Kidney (tissue), 13 donors: ENCODE measurements at regions not wholly inside any gene's neighbourhood (a gene's known extent, or its start where the extent isn't known, plus 50 kb on each side); places are given as distances from the start of the nearest gene placed in this dataset.

Experiments used
- DNase-seq, 5 donors: peaks; one replicate each; pipeline ENCODE4 v3.0.0-alpha.2; 2013 to 2020
- FAIRE-seq: peaks from 2 replicates; lab custom pipeline; 2012; peaks lifted over from hg19 to GRCh38; lab: Jason Lieb, UNC
- H3K27ac ChIP-seq, 2 donors: one replicate each; pipeline ENCODE4 v1.7.0; 2013; ENCODE audit warnings: low read depth in 2 of 2, low read length in 2 of 2, inconsistent platforms in 1 of 2
- H3K27me3 ChIP-seq: one replicate; pipeline ENCODE4 v1.7.1; 2013; ENCODE audit warnings: low read length, inconsistent platforms; ENCODE audit not compliant: control insufficient read depth, insufficient read depth
- H3K36me3 ChIP-seq, 3 donors: one replicate each; pipeline versions ENCODE4 v1.7.0 to v1.7.1; 2013; ENCODE audit warnings: low read length in 3 of 3, control low read depth in 1 of 3, inconsistent platforms in 1 of 3; ENCODE audit not compliant: insufficient read depth in 3 of 3, control insufficient read depth in 2 of 3
- H3K4me1 ChIP-seq, 3 donors: one replicate each; pipeline versions ENCODE4 v1.7.0 to v1.7.1; 2013; ENCODE audit warnings: low read length in 3 of 3, inconsistent platforms in 1 of 3, low read depth in 1 of 3; ENCODE audit not compliant: control insufficient read depth in 2 of 3, insufficient read depth in 2 of 3
- H3K4me3 ChIP-seq, 3 donors: one replicate each; pipeline versions ENCODE4 v1.7.0 to v1.8.1; 2013; ENCODE audit warnings: low read length in 3 of 3, control low read depth in 1 of 3, inconsistent platforms in 1 of 3
- H3K9ac ChIP-seq, 3 donors: one replicate each; pipeline versions ENCODE4 v1.7.0 to v1.7.1; 2013; ENCODE audit warnings: low read length in 3 of 3, control low read depth in 1 of 3, inconsistent platforms in 1 of 3
- H3K9me3 ChIP-seq, 3 donors: one replicate each; pipeline versions ENCODE4 v1.7.0 to v1.7.1; 2013; ENCODE audit warnings: low read length in 3 of 3, control low read depth in 1 of 3, inconsistent platforms in 1 of 3; ENCODE audit not compliant: control insufficient read depth in 2 of 3, insufficient read depth in 1 of 3
- intact Hi-C: fragments of 100-400 bp; cut with DNase I; formaldehyde crosslinking; loops from one replicate; pipeline ENCODE4 v1.11.1; 2022
- TF ChIP-seq, protein P1 (sequence below): IDR thresholded peaks from 3 replicates; pipeline ENCODE4 v1.5.1; 2012; ENCODE audit warnings: mild to moderate bottlenecking, moderate library complexity, borderline replicate concordance; ENCODE audit not compliant: insufficient read depth; ENCODE audit errors: extremely low read depth
- donor health status: control.
- donor health status: control.
- donor health status: control.
- donor health status: control.
- donor health status: control.
- donor health status: DM: yes; HTN: yes; CAD: no.
- donor health status: Normal renal cell carcinoma (clear cell type).

DNA sequence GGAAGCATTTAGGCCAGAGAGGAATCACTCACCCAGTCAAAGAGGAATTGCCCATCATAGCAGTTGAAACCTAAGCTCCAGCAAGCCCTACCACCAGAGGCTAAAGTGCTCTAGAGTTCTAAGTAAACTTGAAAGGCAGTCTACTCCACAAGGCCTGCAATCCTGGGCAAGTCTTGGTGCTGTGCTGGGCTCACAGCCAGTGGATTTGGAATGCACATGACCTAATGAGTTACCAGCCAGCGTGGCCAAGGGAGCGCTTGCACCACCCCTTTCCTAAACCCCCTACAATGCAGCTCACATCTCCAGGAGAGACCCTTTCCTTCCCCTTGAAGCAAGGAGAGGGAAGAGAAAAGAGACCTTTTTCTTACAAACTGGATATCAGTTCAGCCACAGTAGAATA lies 445.7 kb downstream of the GASK1B start:
- TF ChIP-seq, protein P1, sequence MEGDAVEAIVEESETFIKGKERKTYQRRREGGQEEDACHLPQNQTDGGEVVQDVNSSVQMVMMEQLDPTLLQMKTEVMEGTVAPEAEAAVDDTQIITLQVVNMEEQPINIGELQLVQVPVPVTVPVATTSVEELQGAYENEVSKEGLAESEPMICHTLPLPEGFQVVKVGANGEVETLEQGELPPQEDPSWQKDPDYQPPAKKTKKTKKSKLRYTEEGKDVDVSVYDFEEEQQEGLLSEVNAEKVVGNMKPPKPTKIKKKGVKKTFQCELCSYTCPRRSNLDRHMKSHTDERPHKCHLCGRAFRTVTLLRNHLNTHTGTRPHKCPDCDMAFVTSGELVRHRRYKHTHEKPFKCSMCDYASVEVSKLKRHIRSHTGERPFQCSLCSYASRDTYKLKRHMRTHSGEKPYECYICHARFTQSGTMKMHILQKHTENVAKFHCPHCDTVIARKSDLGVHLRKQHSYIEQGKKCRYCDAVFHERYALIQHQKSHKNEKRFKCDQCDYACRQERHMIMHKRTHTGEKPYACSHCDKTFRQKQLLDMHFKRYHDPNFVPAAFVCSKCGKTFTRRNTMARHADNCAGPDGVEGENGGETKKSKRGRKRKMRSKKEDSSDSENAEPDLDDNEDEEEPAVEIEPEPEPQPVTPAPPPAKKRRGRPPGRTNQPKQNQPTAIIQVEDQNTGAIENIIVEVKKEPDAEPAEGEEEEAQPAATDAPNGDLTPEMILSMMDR, result no peak
- Histone ChIP-seq H3K4me1 (no peaks in the 10 kb centered on the region), H3K9ac (no peak overlapping the region), H3K36me3 (no peaks in the 10 kb centered on the region), H3K9me3 (no peaks in the 10 kb centered on the region), H3K27ac (no peak overlapping the region), H3K4me3 (no peak overlapping the region), H3K27me3 (no peaks in the 10 kb centered on the region)
- no peak for DNase-seq
- no peak for FAIRE-seq
- intact Hi-C loops, result no loop called here

DNA sequence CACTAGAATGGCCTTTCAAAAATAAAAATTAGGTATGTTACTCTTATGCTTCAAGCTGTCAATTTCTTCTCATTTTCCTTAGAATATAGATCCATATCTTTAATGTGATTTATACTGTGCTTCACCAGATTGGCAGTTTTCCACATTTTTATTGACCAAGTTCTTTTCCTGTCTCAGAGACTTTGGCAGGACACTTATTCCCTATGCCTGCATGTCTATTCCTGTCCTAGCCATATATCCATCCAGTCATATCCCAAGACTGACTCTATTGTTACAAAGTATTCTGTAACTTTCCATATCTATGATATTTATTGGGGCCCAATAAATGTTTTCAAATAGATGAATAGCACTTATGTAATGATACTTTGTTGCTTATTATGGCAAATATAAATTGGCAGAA lies 450.7 kb downstream of the GASK1B start:
- Histone ChIP-seq H3K36me3 (no peaks in the 10 kb centered on the region), H3K4me3 (no peak overlapping the region), H3K27ac (no peak overlapping the region), H3K9ac (no peak overlapping the region), H3K9me3 (no peaks in the 10 kb centered on the region), H3K4me1 (no peaks in the 10 kb centered on the region), H3K27me3 (no peaks in the 10 kb centered on the region)
- no peak for FAIRE-seq
- intact Hi-C loops, result no loop called here
- no peak for DNase-seq
- TF ChIP-seq, protein P1, result no peak

DNA sequence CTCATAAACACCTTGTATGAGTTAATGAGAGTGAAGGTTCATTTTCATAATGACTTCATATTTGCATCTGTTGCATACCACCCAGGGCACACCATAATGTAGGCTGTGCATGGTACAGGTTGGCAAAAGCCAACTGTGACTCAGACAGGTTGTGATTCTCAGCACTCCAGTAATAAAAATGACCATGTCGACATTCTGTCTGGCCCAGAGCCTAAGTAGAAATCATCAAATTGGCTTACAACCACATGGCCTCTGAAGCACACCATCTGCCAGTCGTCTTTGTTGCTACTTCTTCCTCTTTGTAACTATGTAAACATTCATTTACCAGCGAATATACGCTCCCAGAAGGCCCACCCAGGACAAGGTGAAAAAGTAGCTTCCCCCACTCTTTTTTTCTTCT lies 459.5 kb downstream of the GASK1B start:
- H3K9ac ChIP-seq, result no peak overlapping the region
- no peak for FAIRE-seq
- TF ChIP-seq, protein P1, result no peak
- H3K36me3 ChIP-seq, result no peaks in the 10 kb centered on the region
- no peaks in the 10 kb centered on the region for H3K4me1 ChIP-seq
- H3K27me3 ChIP-seq, result no peaks in the 10 kb centered on the region
- DNase-seq, result no peak
- no peak overlapping the region for H3K27ac ChIP-seq
- intact Hi-C loops, result no loop called here
- H3K9me3 ChIP-seq, result no peaks in the 10 kb centered on the region
- no peak overlapping the region for H3K4me3 ChIP-seq

DNA sequence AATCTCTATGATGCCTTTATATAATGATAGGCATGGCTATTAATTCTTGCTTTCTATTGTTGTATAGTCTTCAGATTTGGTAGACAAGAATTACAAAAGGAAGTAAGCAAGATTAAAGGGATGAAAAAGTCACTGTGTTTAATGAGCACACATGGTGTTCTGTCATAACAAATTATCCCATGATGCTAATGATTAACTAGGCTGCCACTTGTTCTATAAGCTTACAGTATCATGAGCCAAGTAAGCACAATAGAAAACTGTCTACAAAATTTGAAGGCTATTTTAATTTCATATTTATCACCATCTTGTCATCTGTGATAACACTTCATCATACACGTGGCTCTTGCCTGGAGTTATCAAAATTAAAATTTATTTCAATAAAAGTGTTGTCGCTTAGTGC lies 466.7 kb downstream of the GASK1B start:
- DNase-seq, result peak in 2 of 5 donors; percentile 3 to 5
- Histone ChIP-seq H3K9me3 (peaks cover 0 to 5% (median 0%) of the 10 kb centered on the region in 3 donors), H3K4me3 (no peak overlapping the region), H3K27me3 (no peaks in the 10 kb centered on the region), H3K27ac (no peak overlapping the region), H3K9ac (no peak overlapping the region), H3K4me1 (no peaks in the 10 kb centered on the region), H3K36me3 (no peaks in the 10 kb centered on the region)
- TF ChIP-seq, protein P1, result no peak
- FAIRE-seq, result no peak
- intact Hi-C loops, result no loop called here
